Sigmoid colon (tissue), 6 donors: ENCODE measurements at regions not wholly inside any gene's neighbourhood (a gene's known extent, or its start where the extent isn't known, plus 50 kb on each side); places are given as distances from the start of the nearest gene placed in this dataset.

Source experiments
- DNase-seq: peaks from one replicate; pipeline ENCODE4 v3.0.0-alpha.2; 2019
- H3K27ac ChIP-seq, 4 donors: fragments of 200-600 bp; sonication (generic); one replicate each; pipeline ENCODE4 v1.5.1; 2016 to 2019; ENCODE audit warnings: mild to moderate bottlenecking in 1 of 4
- H3K27me3 ChIP-seq, 3 donors: fragments of 200-600 bp; sonication (generic); one replicate each; pipeline ENCODE4 v1.5.1; 2019; ENCODE audit warnings: mild to moderate bottlenecking in 1 of 3
- H3K36me3 ChIP-seq, 4 donors: fragments of 200-600 bp; sonication (generic); one replicate each; pipeline ENCODE4 v1.5.1; 2016 to 2019
- H3K4me1 ChIP-seq, 4 donors: fragments of 200-600 bp; sonication (generic); one replicate each; pipeline ENCODE4 v1.5.1; 2017 to 2019
- H3K4me3 ChIP-seq, 4 donors: fragments of 200-600 bp; sonication (generic); one replicate each; pipeline ENCODE4 v1.5.1; 2017 to 2019; ENCODE audit warnings: mild to moderate bottlenecking in 2 of 4, moderate library complexity in 1 of 4
- H3K9me3 ChIP-seq, 4 donors: fragments of 200-600 bp in 3 of 4; sonication (generic) in 3 of 4; one replicate each; pipeline versions ENCODE4 v1.5.1 to v1.6.1; 2013 to 2019
- EP300 ChIP-seq, 4 donors: sonication (generic); formaldehyde crosslinking; IDR thresholded peaks; one replicate each; pipeline ENCODE4 v1.6.1; 2017; ENCODE audit warnings: antibody characterized with exemption in 4 of 4
- POLR2A ChIP-seq, 2 donors: fragments of 450-650 bp; IDR thresholded peaks; one replicate each; pipeline ENCODE4 v1.6.1; 2016; ENCODE audit warnings: antibody characterized with exemption in 2 of 2, mild to moderate bottlenecking in 2 of 2, moderate library complexity in 2 of 2
- POLR2AphosphoS5 ChIP-seq, 4 donors: sonication (generic); formaldehyde crosslinking; IDR thresholded peaks; one replicate each; pipeline ENCODE4 v1.6.1; 2017; ENCODE audit warnings: antibody characterized with exemption in 4 of 4
- WGBS, 2 donors: extraction: QIAGEN DNeasy Blood & Tissue Kit; methylation state at CpG; one replicate each; pipeline ENCODE4 v1.1.7; 2013; 5-methylcytosine and 5-hydroxymethylcytosine counted together
- intact Hi-C: fragments of 100-400 bp; cut with DNase I; formaldehyde crosslinking; loops from one replicate; pipeline ENCODE4 v1.15.1; 2023
- TF ChIP-seq, protein P1 (sequence below), 4 experiments: fragments of 450-650 bp in 3 of 4; fragments of 200-600 bp in 1 of 4; IDR thresholded peaks; one replicate each; pipeline ENCODE4 v1.5.1; 2016 to 2019; ENCODE audit warnings: antibody characterized with exemption in 4 of 4, mild to moderate bottlenecking in 3 of 4, moderate library complexity in 2 of 4
- donor health status: healthy with polysubstance abuse.
- donor health status: healthy.

DNA sequence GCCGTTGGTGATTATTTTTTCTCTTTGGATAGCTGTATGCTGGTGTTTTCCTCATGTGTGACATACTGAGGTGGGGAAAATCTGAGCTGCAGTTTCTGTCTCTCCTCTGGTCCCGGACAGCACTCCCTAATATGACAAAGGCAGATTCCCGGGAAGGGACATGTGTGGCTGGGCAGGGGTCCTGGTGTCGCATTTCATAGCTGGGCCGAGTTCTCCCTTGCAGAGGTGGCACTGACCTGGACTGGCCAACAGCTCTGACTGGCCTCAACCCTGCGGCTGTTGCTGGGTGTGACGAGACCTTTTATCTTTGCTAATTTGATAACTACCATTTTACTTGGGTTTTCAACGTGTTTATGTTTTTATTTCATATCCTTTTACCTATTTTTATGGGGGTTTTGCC is 248.6 kb upstream of the TCERG1L start:
- WGBS, 2 donors = 41 to 56% methylated on average over 8 of the region's 8 CpGs
- Histone ChIP-seq H3K27ac (no peak overlapping the region), H3K4me3 (no peak overlapping the region), H3K9me3 (peaks cover 0 to 6% (median 0%) of the 10 kb centered on the region in 4 donors), H3K36me3 (no peaks in the 10 kb centered on the region), H3K4me1 (no peaks in the 10 kb centered on the region), H3K27me3 (peaks cover 0 to 30% (median 0%) of the 10 kb centered on the region in 3 donors)
- TF ChIP-seq EP300 (IDR thresholded peaks at IDR 0.05) (no peak), POLR2A (IDR thresholded peaks at IDR 0.05) (no peak), POLR2AphosphoS5 (IDR thresholded peaks at IDR 0.05) (no peak)
- TF ChIP-seq, protein P1, sequence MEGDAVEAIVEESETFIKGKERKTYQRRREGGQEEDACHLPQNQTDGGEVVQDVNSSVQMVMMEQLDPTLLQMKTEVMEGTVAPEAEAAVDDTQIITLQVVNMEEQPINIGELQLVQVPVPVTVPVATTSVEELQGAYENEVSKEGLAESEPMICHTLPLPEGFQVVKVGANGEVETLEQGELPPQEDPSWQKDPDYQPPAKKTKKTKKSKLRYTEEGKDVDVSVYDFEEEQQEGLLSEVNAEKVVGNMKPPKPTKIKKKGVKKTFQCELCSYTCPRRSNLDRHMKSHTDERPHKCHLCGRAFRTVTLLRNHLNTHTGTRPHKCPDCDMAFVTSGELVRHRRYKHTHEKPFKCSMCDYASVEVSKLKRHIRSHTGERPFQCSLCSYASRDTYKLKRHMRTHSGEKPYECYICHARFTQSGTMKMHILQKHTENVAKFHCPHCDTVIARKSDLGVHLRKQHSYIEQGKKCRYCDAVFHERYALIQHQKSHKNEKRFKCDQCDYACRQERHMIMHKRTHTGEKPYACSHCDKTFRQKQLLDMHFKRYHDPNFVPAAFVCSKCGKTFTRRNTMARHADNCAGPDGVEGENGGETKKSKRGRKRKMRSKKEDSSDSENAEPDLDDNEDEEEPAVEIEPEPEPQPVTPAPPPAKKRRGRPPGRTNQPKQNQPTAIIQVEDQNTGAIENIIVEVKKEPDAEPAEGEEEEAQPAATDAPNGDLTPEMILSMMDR (IDR thresholded peaks at IDR 0.05) = no peak
- intact Hi-C loops = no loop called here
- no peak for DNase-seq

DNA sequence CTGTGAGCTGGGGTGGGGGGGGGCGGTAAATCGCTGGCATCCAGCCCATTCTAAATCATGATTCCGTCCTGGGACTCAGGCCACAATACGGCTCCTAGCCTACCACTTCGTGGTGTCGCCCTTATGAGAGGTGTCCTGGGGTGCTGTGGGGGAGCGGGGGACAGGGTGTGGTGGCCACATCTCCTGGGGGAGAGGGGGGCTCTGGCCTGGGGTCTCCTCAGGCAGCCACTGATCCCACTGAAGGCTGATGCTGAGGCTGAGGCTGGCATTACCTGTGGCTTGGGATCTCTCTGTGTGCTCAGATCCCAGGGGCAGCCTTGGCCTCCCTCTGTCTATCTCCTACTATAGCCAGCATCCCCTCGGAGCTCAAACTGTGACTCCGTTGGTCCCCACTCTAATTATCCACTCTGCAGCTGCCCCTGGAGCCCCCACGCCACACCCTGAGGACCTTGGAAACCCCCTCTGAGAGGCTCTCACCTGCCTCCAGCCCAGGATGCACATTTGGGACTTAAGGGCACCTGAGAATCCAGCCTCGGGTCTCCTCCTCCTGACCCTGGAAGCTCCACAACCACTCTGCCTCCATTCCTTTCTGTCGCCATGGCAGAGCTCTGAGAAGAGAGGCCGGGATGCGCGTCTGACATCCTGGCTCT is 249.3 kb upstream of the TCERG1L start:
- Histone ChIP-seq H3K27me3 (peaks cover 0 to 29% (median 0%) of the 10 kb centered on the region in 3 donors), H3K27ac (no peak overlapping the region), H3K4me3 (no peak overlapping the region), H3K4me1 (no peaks in the 10 kb centered on the region), H3K36me3 (no peaks in the 10 kb centered on the region), H3K9me3 (peaks cover 0 to 9% (median 0%) of the 10 kb centered on the region in 4 donors)
- DNase-seq = no peak
- 82 to 86% methylated on average over 15 of the region's 15 CpGs for WGBS, 2 donors
- TF ChIP-seq EP300 (IDR thresholded peaks at IDR 0.05) = no peak
- no peak for TF ChIP-seq POLR2A (IDR thresholded peaks at IDR 0.05)
- no peak for TF ChIP-seq POLR2AphosphoS5 (IDR thresholded peaks at IDR 0.05)
- TF ChIP-seq, protein P1 (IDR thresholded peaks at IDR 0.05) = no peak
- intact Hi-C loops = no loop called here

DNA sequence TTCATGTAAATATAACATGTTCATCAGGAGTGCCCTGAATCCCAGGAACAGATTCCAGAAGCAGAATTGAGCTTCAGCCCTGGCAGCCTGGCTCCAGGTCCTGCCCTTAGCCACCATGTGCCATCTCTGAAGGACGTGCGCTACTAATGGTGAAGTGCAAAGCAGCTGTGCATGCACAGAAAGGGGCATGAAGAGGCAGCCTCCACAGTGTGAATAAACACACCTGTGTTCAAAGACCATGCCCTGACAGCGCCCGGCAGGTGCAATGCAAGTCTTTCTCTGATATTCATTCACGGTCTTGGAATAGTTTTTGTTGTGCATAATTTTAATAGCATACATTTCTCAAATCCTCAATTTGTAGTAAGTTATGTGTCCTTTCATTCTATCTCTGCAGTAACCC is 250.4 kb upstream of the TCERG1L start:
- peaks cover 0 to 9% (median 0%) of the 10 kb centered on the region in 4 donors for H3K9me3 ChIP-seq
- H3K36me3 ChIP-seq = no peaks in the 10 kb centered on the region
- H3K4me3 ChIP-seq = no peak overlapping the region
- H3K27me3 ChIP-seq = peaks cover 0 to 21% (median 0%) of the 10 kb centered on the region in 3 donors
- H3K4me1 ChIP-seq = no peaks in the 10 kb centered on the region
- intact Hi-C loops = no loop called here
- no peak for TF ChIP-seq EP300 (IDR thresholded peaks at IDR 0.05)
- no peak for TF ChIP-seq POLR2A (IDR thresholded peaks at IDR 0.05)
- TF ChIP-seq, protein P1 (IDR thresholded peaks at IDR 0.05) = no peak
- no peak for TF ChIP-seq POLR2AphosphoS5 (IDR thresholded peaks at IDR 0.05)
- DNase-seq = no peak
- WGBS, 2 donors = 76 to 80% methylated on average over 5 of the region's 5 CpGs
- no peak overlapping the region for H3K27ac ChIP-seq

DNA sequence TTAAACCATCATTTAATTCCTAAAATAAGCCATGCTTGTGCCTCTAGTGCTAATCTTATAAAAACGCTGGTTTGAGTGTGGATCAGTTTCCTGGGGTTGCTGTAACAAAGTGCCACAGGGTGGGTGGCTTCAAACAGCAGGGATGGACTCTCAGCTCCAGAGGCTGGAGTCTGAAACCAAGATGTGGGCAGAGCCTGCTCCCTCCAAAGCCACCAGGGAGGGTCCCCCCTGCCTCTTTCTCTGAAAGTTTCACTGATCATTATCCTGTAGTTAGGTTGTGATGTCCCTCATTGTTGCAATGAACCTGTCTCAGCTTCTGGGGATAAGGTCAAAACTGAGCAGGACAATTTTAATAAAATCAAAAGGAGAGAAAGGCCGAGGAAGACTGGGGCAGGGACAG is 251.9 kb upstream of the TCERG1L start:
- H3K27ac ChIP-seq = no peak overlapping the region
- 70 to 76% methylated on average over 2 of the region's 2 CpGs for WGBS, 2 donors
- TF ChIP-seq EP300 (IDR thresholded peaks at IDR 0.05) (no peak), POLR2A (IDR thresholded peaks at IDR 0.05) (no peak), POLR2AphosphoS5 (IDR thresholded peaks at IDR 0.05) (no peak)
- TF ChIP-seq, protein P1 (IDR thresholded peaks at IDR 0.05) = no peak
- H3K36me3 ChIP-seq = no peaks in the 10 kb centered on the region
- no peaks in the 10 kb centered on the region for H3K4me1 ChIP-seq
- H3K9me3 ChIP-seq = peaks cover 0 to 9% (median 0%) of the 10 kb centered on the region in 4 donors
- intact Hi-C loops = no loop called here
- no peak for DNase-seq
- H3K4me3 ChIP-seq = no peak overlapping the region
- peaks cover 0 to 28% (median 0%) of the 10 kb centered on the region in 3 donors for H3K27me3 ChIP-seq
